ENCODE measurements at regions not wholly inside any gene's neighbourhood (a gene's known extent, or its start where the extent isn't known, plus 50 kb on each side); places are given as distances from the start of the nearest gene placed in this dataset.

- no peak for TF ChIP-seq POLR2A (IDR thresholded peaks at IDR 0.05)
- TF ChIP-seq CTCF (IDR thresholded peaks at IDR 0.05): no peak
Observed at GRCh38 chr2:120667981-120668380, 67.7 kb upstream of the GLI2 start.
